GM12878 (cell line): ENCODE measurements at regions not wholly inside any gene's neighbourhood (a gene's known extent, or its start where the extent isn't known, plus 50 kb on each side); places are given as distances from the start of the nearest gene placed in this dataset.

Experiments
- ATAC-seq: fragments of 200-7000 bp; cut with Tn5 transposase; 3 replicates; pipeline ENCODE4 v1.9.1; 2020; ENCODE audit warnings: mild to moderate bottlenecking, moderate library complexity
- BruUV-seq: library from RNA; stranded (reverse); fragments of 400-500 nt; replicated peaks from 2 replicates; lab custom pipeline; 2021; lab: Mats Ljungman, UMichigan
- CTCF ChIA-PET: fragments of 300-600 bp; sonication (Branson Sonifier 250); formaldehyde crosslinking; extraction: SDS; loops from one replicate; lab custom pipeline; 2021; ENCODE audit warnings: inconsistent platforms; lab: Yijun Ruan, JAX
- POLR2A ChIA-PET: fragments of 350-600 bp; formaldehyde crosslinking; extraction: SDS; loops from one replicate; lab custom pipeline; 2021; ENCODE audit warnings: inconsistent platforms; lab: Charles Lee
- RAD21 ChIA-PET: fragments of 300-600 bp; sonication (Branson Sonifier 250); formaldehyde crosslinking; loops from one replicate; lab custom pipeline; 2023; ENCODE audit warnings: antibody characterized with exemption; ENCODE audit not compliant: unreplicated experiment; lab: Charles Lee
- SMC1A ChIA-PET: fragments of 300-600 bp; sonication (Branson Sonifier 250); formaldehyde crosslinking; loops from one replicate; lab custom pipeline; 2023; ENCODE audit not compliant: unreplicated experiment, uncharacterized antibody; lab: Charles Lee
- DNase-seq: peaks from one replicate; pipeline ENCODE4 v3.0.0-alpha.2; 2011; ENCODE audit warnings: low read depth, low spot score
- FAIRE-seq: peaks from 3 replicates; lab custom pipeline; 2011; peaks lifted over from hg19 to GRCh38; lab: Jason Lieb, UNC
- H2AFZ ChIP-seq: 2 replicates; pipeline ENCODE4 v1.6.0; 2011; ENCODE audit warnings: low read depth, low read length, control low read depth; ENCODE audit not compliant: control insufficient read depth
- H3K27ac ChIP-seq: 2 replicates; pipeline ENCODE4 v1.5.1; 2011; ENCODE audit warnings: control low read depth; ENCODE audit not compliant: control insufficient read depth, insufficient read depth
- H3K27me3 ChIP-seq, 2 experiments: replicated peaks in 1 of 2; 2 replicates each; pipeline versions ENCODE4 v1.6.0 to v1.6.1; 2011; ENCODE audit warnings: low read length in 1 of 2; ENCODE audit not compliant: control insufficient read depth in 2 of 2, insufficient read depth in 2 of 2
- H3K36me3 ChIP-seq, 2 experiments: 2 replicates each; pipeline ENCODE4 v1.5.1; 2011; ENCODE audit warnings: low read length in 1 of 2; ENCODE audit not compliant: control insufficient read depth in 2 of 2, insufficient read depth in 2 of 2
- H3K4me1 ChIP-seq: 2 replicates; pipeline ENCODE4 v1.6.1; 2011; ENCODE audit warnings: mild to moderate bottlenecking, low read length, moderate library complexity, mixed read lengths; ENCODE audit not compliant: control insufficient read depth, insufficient read depth
- H3K4me2 ChIP-seq: 2 replicates; pipeline ENCODE4 v1.6.0; 2011; ENCODE audit warnings: control low read depth; ENCODE audit not compliant: control insufficient read depth, insufficient read depth
- H3K4me3 ChIP-seq: fragments of 200-600 bp; sonication (generic); 2 replicates; pipeline ENCODE4 v1.5.1; 2016
- H3K79me2 ChIP-seq: 2 replicates; pipeline ENCODE4 v1.6.0; 2011; ENCODE audit warnings: low read length; ENCODE audit not compliant: control insufficient read depth, insufficient read depth
- H3K9ac ChIP-seq: 2 replicates; pipeline ENCODE4 v1.8.0; 2011; ENCODE audit warnings: low read length, control low read depth, mixed read lengths; ENCODE audit not compliant: control insufficient read depth, insufficient read depth
- H3K9me3 ChIP-seq: replicated peaks from 3 replicates; pipeline ENCODE4 v1.5.1; 2011; ENCODE audit warnings: mild to moderate bottlenecking, low read length; ENCODE audit not compliant: control insufficient read depth, insufficient read depth
- H4K20me1 ChIP-seq: 2 replicates; pipeline ENCODE4 v1.6.0; 2011; ENCODE audit not compliant: control insufficient read depth, insufficient read depth
- NR2C1 ChIP-seq: fragments of 450-650 bp; IDR thresholded peaks from 2 replicates; pipeline ENCODE4 v1.6.1; 2017; ENCODE audit warnings: antibody characterized with exemption, mild to moderate bottlenecking, moderate library complexity
- RAD21 ChIP-seq: IDR thresholded peaks from 2 replicates; pipeline ENCODE4 v1.6.1; 2011; ENCODE audit warnings: mild to moderate bottlenecking, low read depth, low read length, moderate library complexity; ENCODE audit not compliant: insufficient read depth
- RELB ChIP-seq: fragments of 450-650 bp; IDR thresholded peaks from 2 replicates; pipeline ENCODE4 v1.6.1; 2017; ENCODE audit warnings: low read depth, mild to moderate bottlenecking, moderate library complexity
- ZNF592 ChIP-seq: fragments of 450-650 bp; IDR thresholded peaks from 2 replicates; pipeline ENCODE4 v1.6.1; 2017; ENCODE audit warnings: mild to moderate bottlenecking, moderate library complexity
- WGBS: methylation state at CpG from one replicate; pipeline ENCODE4 v1.1.6; 2016; ENCODE audit warnings: low lambda C conversion rate; ENCODE audit not compliant: insufficient replicate concordance, insufficient coverage; ENCODE audit errors: missing lambda C conversion rate; 5-methylcytosine and 5-hydroxymethylcytosine counted together
- in situ Hi-C: fragments of 300-500 bp; cut with MboI; formaldehyde crosslinking; loops from 9 replicates; pipeline ENCODE4 v1.14.3; 2018; ENCODE audit warnings: mixed read lengths
- intact Hi-C: fragments of 100-400 bp; cut with micrococcal nuclease; formaldehyde crosslinking; loops from one replicate; pipeline ENCODE4 v1.14.2; 2022; ENCODE audit not compliant: unreplicated experiment

- intact Hi-C loops: no loop called here
- DNase-seq (no peak), ATAC-seq (no peak)
- Histone ChIP-seq H3K9ac (no peak overlapping the region), H3K79me2 (no peaks in the 10 kb centered on the region), H3K9me3 (no peaks in the 10 kb centered on the region), H3K27me3 (no peaks in the 10 kb centered on the region), H3K4me1 (peaks cover 22% of the 10 kb centered on the region), H3K4me2 (no peak overlapping the region), H4K20me1 (no peaks in the 10 kb centered on the region), H3K4me3 (no peak overlapping the region), H3K27ac (no peak overlapping the region), H3K36me3 (no peaks in the 10 kb centered on the region)
- 38% methylated on average over 2 of the region's 2 CpGs for WGBS
- in situ Hi-C loops: no loop called here
- CTCF ChIA-PET: no interaction called here
- SMC1A ChIA-PET: no interaction called here
- RAD21 ChIA-PET: no interaction called here
- TF ChIP-seq RELB (no peak), ZNF592 (no peak), RAD21 (peak; percentile 21; the same call in 1 of the 2 replicates), NR2C1 (no peak)
- TF ChIP-seq, all 136 proteins: peak for 1
- BruUV-seq: no TSS peak
- FAIRE-seq: no peak
- POLR2A ChIA-PET: no interaction called here
- H2AFZ ChIP-seq: no peak overlapping the region; the same call in 1 of the 2 replicates
Measured at GRCh38 chr9:7980691-7981289, 181.2 kb upstream of the DMAC1 start.
